Suppressor macrophage treated with lipopolysaccharide for 1 hour (primary cell): ENCODE measurements at regions not wholly inside any gene's neighbourhood (a gene's known extent, or its start where the extent isn't known, plus 50 kb on each side); places are given as distances from the start of the nearest gene placed in this dataset.
"Not testable (repeated sequence)": the region's sequence is repeated elsewhere in the genome, so short reads cannot be mapped to it uniquely, and the experiment has no call there.

Experiments used
- DNase-seq, 3 donors: peaks; one replicate each; pipeline ENCODE4 v3.0.0-alpha.2; 2020 to 2022

GRCh38 chr10:86579883-86580520 lies 58.4 kb upstream of the WAPL start:
- no peak for DNase-seq

- peak; percentile 71 to 83 (median 78) for DNase-seq
Measured at GRCh38 chr10:86580521-86580891, 58.9 kb upstream of the WAPL start.

GRCh38 chr10:86583983-86584382 lies 62.4 kb upstream of the WAPL start:
- no peak for DNase-seq

DNA sequence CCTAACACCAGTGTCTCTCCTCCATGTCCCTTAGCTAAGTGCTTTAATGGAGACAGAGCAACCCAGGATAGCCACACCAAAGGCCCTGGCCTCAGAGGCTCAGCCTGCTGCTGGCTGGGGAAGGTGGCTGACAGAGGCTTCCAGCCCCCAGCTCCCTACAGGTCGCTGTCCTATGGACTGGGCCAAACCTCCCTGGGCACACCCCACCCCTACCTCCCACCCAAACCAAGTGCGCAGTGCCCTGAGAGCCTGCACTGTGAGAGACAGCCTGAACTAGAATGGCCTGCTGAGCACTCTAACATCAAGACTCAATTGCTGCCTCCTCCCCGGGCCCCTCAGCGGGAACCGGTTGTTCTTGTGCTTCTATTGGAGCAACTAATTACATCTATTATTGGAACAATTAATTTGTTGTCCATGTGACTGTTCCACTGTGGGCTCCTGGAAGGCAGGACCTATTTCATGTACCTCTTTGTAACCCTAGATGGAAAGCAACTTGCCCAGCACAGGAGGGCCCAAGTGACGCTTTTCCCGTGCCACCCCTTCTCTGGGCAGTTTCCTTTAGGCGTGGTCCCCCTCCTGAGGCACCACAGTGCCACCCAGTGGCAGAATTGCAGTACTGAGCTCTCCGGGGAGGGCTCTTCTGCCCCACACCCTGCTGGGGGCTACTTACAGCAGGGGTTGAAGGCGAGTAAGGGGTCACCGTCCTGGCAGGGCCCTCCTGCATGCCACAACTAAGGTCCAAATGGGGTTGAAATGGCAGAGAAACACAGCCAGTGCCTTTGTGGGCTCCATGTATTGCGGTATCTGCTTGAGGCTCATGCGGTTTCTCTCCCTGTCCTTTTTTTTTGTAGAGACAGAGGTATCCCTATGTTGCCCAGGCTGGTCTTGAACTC lies 63.7 kb upstream of the WAPL start:
- peak; percentile 81 to 86 (median 82) for DNase-seq

- DNase-seq: no peak
Measured at GRCh38 chr10:86586516-86586915, 64.9 kb upstream of the WAPL start.

- DNase-seq: not testable (repeated sequence)
Measured at GRCh38 chr10:86588781-86589180, 65.6 kb upstream of the OPN4 start.

DNA sequence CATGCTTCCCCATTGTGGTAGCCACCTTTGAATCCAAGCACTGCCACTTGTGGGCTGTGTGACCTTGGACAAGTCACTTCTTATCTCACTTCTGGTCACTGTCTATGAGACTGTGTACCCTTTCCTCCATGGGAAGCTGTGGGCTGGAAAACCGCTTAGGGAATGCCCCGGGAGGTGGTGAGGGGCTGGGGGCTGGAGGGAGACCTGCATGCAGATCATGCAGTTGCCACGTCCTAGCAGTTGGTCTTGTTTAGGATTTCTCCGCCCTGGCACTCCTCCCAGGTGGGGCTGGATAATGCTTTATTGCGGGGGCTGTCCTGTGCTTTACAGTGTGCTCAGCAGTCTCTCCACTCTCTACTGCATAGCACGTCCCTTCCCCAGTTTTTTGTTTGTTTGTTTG lies 62.9 kb upstream of the OPN4 start:
- no peak for DNase-seq

GRCh38 chr10:86592413-86592812 lies 61.9 kb upstream of the OPN4 start:
- DNase-seq: no peak

- no peak for DNase-seq
Measured at GRCh38 chr10:86594535-86594934, 59.8 kb upstream of the OPN4 start.

GRCh38 chr10:86595496-86595895 lies 58.9 kb upstream of the OPN4 start:
- DNase-seq: no peak

DNA sequence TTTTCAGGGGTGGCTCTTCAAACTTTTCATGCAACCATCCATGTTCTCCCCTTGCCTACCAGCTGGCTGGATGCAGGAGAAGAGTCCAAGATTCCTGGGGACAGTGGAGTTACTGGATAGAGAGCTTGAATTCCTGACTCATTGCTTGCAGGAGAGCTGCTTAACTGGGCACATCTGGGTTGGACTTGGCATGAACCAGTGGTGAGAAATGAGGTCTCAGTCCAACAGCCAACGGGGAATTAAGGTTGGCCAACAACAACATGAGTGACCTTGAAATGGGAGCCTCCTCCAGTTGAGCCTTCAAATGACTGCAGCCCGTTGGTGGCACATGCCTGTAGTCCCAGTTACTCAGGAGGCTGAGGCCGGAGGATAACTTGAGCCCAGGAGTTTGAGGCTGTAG lies 58.1 kb upstream of the OPN4 start:
- DNase-seq: no peak

- DNase-seq: no peak
Measured at GRCh38 chr10:86597306-86597705, 57.0 kb upstream of the OPN4 start.

GRCh38 chr10:86598151-86598550 lies 56.2 kb upstream of the OPN4 start:
- no peak for DNase-seq

DNA sequence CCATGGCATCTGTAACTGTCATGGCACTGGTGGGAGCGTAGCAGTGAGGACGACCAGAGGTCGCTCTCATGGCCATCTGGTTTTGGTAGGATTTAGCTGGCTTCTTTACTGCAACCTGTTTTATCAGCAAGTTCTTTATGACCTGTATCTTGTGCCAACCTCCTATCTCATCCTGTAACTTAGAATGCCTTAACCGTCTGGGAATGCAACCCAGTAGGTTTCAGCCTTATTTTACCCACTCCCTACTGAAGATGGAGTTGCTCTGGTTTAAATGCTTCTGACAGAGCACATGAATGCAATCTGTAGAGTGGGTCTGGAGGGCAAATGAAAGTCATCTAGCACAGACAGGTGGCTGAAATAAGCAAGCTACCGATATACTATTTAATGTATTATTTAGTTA lies 55.3 kb upstream of the OPN4 start:
- no peak for DNase-seq

DNA sequence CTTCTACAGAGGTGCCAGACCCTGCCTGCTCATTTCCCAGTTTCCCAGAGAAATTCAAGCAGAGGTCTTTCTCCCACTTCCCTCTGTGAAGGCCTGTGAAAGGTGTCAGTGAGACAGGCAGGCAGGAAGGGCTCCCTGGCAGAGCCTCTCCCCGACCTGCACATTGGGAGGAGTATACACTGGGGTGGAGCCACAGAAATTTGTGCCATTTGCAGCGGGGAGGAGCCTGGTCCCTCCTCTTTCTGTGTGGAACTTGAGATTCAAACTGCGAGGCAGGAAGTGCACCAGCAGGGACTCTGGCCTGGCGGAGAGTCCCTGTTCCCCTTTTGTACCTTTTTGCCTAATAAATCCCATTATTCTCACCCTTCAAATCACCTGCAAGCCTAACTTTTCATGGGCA lies 54.6 kb upstream of the OPN4 start:
- DNase-seq: peak in 2 of 3 donors; percentile 34 to 39

GRCh38 chr10:86600296-86600695 lies 54.1 kb upstream of the OPN4 start:
- DNase-seq: no peak

DNA sequence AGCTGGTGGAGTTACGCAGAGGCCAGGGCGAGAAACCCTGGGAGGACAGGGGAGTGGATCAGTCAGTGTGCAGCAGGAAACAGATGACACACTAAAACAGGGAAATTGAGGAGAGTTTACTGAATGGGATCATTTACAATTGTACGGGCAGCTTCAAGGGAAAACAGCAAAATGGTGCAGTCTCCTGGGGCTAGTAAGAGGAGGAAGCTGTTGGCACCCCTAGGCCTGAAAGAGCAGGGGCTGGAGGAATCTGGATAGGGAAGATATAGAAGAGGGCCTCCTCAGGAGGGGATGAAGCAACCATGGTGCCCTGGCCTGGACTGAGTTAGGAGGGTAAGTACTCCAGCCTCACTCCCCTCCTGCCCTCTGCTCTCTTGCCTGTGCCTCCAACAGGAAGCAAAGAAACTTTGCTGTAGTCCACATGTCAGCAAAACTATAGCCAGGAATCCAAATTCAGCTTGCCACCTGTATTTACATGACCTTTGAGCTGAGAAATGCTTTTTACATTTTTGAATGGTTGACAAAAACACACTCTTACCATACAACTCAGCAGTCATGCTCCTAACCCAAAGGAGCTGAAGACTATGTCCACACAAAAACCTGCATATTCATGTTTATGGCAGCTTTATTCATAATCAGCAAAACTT lies 52.3 kb upstream of the OPN4 start:
- DNase-seq: no peak

GRCh38 chr10:86603256-86603655 lies 51.1 kb upstream of the OPN4 start:
- DNase-seq: no peak
